Left lung (tissue), 4 donors: ENCODE measurements at regions not wholly inside any gene's neighbourhood (a gene's known extent, or its start where the extent isn't known, plus 50 kb on each side); places are given as distances from the start of the nearest gene placed in this dataset.
"Not testable (repeated sequence)": the region's sequence is repeated elsewhere in the genome, so short reads cannot be mapped to it uniquely, and the experiment has no call there.

Experiments used
- ATAC-seq: fragments of 200-7000 bp; cut with Tn5 transposase; one replicate; pipeline ENCODE4 v1.9.1; 2020; ENCODE audit warnings: moderate library complexity
- DNase-seq, 4 donors: peaks; one replicate each; pipeline ENCODE4 v3.0.0-alpha.2; 2013 to 2020
- H3K27ac ChIP-seq, 2 donors: fragments of 200-600 bp; sonication (generic) in 1 of 2; one replicate each; pipeline versions ENCODE4 v1.5.0 to v1.8.0; 2020 to 2021
- H3K27me3 ChIP-seq, 2 donors: fragments of 200-600 bp; sonication (generic) in 1 of 2; one replicate each; pipeline versions ENCODE4 v1.5.0 to v1.8.0; 2020 to 2021
- H3K36me3 ChIP-seq, 2 donors: fragments of 200-600 bp; sonication (generic) in 1 of 2; one replicate each; pipeline versions ENCODE4 v1.5.0 to v1.8.0; 2020 to 2021
- H3K4me1 ChIP-seq, 2 donors: fragments of 200-600 bp; one replicate each; pipeline ENCODE4 v1.8.0; 2021
- H3K4me3 ChIP-seq, 2 donors: fragments of 200-600 bp; sonication (generic) in 1 of 2; one replicate each; pipeline versions ENCODE4 v1.5.0 to v1.8.0; 2020 to 2021; ENCODE audit warnings: mild to moderate bottlenecking in 1 of 2
- H3K9me3 ChIP-seq, 2 donors: fragments of 200-600 bp; sonication (generic) in 1 of 2; one replicate each; pipeline versions ENCODE4 v1.5.0 to v1.8.0; 2020 to 2021
- intact Hi-C, 2 donors: fragments of 100-400 bp; cut with DNase I; formaldehyde crosslinking; loops; one replicate each; pipeline versions ENCODE4 v1.11.2 to v1.14.2; 2022
- donor health status: DM: no; HTN: yes; CAD: no.
- donor health status: DM: no; HTN: no; CAD: no.

DNA sequence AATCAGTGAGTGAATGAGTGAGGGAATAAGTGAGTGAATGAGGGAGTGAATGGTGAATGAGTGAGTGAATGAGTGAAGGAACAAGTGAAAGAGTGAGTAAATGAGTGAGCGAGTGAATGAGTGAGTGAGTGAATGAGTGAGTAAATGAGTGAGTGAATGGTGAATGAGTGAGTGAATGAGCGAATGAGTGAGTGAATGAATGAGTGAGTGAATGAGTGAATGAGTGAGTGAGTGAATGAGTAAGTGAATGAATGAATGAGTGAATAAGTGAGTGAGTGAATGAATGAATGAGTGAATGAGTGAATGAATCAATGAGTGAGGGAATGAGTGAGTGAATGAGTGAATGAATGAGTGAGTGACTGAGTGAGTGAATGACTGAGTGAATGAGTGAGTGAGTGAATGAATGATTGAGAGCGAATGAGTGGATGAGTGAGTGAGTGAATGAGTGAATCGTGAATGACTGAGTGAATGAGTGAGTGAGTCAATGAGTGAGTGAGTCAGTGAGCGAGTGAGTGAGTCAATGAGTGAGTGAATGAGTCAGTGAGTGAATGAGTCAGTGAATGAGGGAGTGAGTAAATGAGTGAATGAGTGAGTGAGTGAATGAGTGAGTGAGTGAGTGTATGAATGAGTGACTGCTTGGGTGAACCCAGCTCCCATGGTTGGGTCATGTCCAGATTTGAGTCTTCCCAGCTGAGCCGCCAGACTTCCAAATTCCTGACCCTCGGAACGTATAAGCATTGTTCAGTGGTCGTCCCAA, 133.0 kb downstream of the NPIPB11 start:
- H3K4me3 ChIP-seq, ATAC-seq, H3K4me1 ChIP-seq, DNase-seq, H3K27me3 ChIP-seq, H3K36me3 ChIP-seq, H3K9me3 ChIP-seq, H3K27ac ChIP-seq, intact Hi-C loops: not testable (repeated sequence)

DNA sequence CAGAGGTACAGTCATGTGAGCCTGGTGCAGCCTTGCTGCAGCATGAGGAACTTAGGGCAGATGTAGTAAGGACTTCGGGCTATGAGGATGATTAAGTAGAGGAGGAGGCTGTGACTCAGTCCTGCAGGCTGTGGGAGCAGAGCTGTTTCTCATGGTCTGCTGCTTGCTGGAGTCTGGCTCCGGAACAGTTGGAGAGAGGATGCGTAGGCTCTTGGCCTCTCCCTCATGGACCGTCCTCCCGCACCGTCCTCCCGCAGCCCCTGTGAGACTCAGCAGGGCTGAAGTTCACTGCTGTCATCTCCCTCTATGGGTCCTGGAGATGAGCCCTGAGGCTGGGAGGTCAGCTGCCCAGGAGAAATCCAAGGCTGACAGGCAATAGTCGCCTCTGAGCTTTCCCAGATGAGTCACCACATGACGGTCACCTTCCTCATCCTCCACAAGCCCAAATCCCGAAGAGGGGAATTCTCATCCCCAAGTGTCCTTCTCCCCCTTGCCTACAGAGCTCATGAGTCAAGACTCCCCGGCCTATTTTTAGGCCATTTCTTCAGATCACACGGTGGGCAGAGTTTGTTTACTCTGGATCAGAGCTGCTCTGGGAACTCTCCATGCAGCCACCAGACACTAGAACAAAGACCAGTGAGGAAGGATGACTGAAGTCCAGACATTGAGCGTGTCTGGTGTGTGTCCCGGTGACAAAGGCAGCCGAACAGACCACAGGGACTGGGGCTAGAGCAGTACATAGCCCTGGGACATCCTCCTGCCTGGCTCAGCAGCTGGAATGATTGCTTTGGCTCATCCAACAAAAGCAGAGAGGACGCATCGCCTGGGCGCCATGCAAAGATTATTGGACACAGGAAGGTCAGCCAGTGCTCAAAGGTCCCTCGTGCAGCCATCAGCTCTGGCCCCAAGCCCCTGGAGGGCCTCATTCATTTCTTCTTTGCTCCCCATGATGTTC, 134.5 kb downstream of the NPIPB11 start:
- DNase-seq, H3K9me3 ChIP-seq, H3K27me3 ChIP-seq, intact Hi-C loops, H3K36me3 ChIP-seq, H3K4me3 ChIP-seq: not testable (repeated sequence)
- H3K27ac ChIP-seq = peak overlapping the region in 1 of 2 donors; percentile 21
- ATAC-seq = peak; percentile 61
- H3K4me1 ChIP-seq = peaks cover 0 to 14% of the 10 kb centered on the region in 2 donors

DNA sequence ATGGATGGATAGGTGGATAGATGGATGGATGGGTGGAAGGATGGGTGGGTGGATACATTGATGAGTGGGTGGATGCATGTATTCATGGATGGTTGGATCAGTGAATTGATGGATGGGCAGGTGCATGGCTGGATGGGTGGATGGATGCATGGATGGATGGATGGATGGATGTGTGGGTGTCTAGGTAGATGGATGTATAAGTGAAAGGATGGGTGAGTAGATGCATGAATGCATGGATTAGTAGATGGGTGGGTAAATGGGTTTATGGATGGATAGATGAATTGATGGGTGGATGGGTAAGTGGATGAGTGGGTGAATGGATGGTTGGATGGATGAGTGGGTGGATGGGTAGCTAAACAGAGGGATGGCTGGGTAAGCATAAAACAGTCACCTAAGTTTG, 135.6 kb downstream of the NPIPB11 start:
- H3K4me3 ChIP-seq, H3K27ac ChIP-seq, H3K27me3 ChIP-seq, H3K9me3 ChIP-seq, ATAC-seq, intact Hi-C loops, DNase-seq, H3K36me3 ChIP-seq: not testable (repeated sequence)
- H3K4me1 ChIP-seq = peaks cover 0 to 15% of the 10 kb centered on the region in 2 donors

DNA sequence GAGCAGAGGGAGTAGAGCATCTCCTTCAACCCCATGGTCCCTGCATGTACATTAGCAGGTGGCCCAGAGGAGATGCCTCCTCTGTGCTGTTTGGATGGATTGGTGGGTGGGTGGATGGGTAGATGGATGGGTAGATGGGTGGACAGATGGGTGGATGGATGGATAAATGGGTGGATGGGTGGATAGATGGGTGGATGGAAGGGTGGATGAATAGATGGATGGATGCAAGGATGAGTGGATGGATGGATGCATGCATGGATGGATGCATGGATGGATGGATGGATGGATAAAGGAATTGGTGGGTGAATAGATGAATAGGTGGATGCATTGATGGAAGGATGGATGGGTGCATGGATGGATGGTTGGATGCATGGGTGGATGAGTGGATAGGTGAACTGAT, 136.5 kb downstream of the NPIPB11 start:
- H3K27ac ChIP-seq, H3K9me3 ChIP-seq, H3K27me3 ChIP-seq, H3K36me3 ChIP-seq, H3K4me3 ChIP-seq, intact Hi-C loops, DNase-seq, ATAC-seq: not testable (repeated sequence)
- peaks cover 0 to 17% of the 10 kb centered on the region in 2 donors for H3K4me1 ChIP-seq

DNA sequence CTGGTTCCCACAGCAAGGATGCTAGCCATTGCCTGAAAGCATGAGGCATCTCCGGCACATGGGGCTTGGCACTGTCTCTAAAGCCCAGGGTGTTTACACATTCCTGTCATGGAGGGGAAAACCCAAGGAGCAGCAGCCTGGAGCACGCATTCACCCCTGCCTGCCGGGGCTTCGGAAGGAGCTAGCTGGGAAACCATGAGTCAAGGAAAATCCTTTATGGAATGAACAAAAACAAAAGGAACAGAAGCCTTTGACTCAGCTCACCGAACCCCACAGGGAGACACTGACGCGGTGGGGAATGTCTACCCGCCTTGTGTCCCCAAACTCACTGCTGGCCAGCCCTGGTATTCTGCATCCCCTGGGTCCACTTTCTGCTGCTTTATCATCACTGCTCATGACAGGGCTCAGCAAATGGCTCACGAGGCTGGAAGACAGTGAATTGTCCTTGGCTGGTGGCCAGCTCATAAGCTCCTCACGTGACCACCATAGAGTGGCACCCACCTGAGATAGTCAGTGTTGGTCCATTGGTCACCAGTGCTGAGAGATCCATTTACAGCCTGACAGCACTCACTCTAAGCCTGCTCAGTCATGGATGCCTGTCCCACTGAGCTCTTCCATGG, 137.2 kb downstream of the NPIPB11 start:
- intact Hi-C loops = not testable (repeated sequence)

DNA sequence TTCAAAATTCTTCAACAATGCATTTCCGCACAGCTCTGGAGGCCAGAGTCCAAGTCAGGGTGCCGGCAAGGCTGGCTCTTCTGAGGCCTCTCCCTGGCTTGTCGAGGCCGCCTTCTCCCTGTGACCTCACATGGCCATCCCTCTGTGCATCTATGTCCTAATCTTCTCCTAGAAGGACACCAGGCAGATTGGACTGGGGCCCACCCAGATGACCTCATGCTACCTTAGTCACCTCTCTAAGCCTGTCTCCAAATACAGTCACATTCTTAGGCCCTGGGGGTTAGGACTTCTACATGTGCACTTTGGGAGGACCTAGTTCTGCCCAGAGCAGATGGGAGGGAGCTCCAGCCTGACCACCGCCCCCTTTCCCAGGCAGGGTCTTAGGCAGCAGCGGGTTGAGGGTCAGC, 137.7 kb downstream of the NPIPB11 start:
- H3K9me3 ChIP-seq, H3K36me3 ChIP-seq, H3K27me3 ChIP-seq, ATAC-seq, DNase-seq, H3K4me3 ChIP-seq, intact Hi-C loops, H3K27ac ChIP-seq: not testable (repeated sequence)
- H3K4me1 ChIP-seq = peaks cover 0 to 27% of the 10 kb centered on the region in 2 donors

More for the DNA sequence above, 137.2 kb downstream of the NPIPB11 start:
- not testable (repeated sequence) for H3K36me3 ChIP-seq, H3K27ac ChIP-seq, H3K4me3 ChIP-seq, DNase-seq, H3K27me3 ChIP-seq, H3K9me3 ChIP-seq
- ATAC-seq = peak; percentile 5
- H3K4me1 ChIP-seq = peaks cover 0 to 25% of the 10 kb centered on the region in 2 donors

DNA sequence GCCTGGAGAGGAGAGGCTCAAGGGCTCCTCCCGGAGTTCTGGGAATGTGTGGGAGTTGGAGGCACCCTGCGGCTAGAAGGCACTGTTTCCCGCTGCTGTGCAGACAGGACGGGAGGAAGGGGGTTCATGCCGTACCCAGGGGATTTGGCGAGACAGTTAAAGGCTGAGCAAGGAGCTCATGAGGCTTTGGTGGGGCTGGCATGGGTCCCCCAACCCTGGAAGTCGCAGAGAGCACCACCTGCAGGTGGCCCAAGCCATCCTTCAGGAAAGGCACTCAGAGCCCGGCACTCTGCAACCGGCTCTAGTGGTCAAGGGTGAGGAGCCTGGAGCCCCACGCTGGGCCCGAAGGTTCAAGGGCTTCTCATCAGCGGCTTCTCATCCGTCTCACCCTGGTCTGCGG, 138.2 kb downstream of the NPIPB11 start:
- H3K27me3 ChIP-seq, H3K4me3 ChIP-seq, ATAC-seq, DNase-seq, H3K9me3 ChIP-seq, H3K27ac ChIP-seq, intact Hi-C loops, H3K36me3 ChIP-seq: not testable (repeated sequence)
- peaks cover 0 to 27% of the 10 kb centered on the region in 2 donors for H3K4me1 ChIP-seq

DNA sequence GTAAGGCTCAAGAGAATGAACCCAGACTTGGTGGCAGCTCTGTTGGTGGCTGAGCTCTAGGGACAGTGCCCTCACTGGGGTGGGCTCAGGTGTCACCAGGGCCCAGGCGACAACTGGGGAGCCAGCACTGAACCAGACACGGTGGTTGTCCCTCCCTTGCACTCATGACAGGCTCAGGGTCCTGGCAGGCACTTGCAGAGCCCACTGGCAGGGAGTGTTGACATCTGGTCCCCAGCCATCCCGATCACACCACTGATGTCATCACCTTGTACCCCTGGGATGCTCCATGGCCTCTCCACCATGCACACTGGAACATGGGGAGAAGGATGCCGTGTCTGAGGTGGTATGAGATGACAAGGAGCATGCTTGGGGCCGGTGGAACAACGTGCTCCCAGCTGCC, 138.6 kb downstream of the NPIPB11 start:
- H3K4me3 ChIP-seq, intact Hi-C loops, H3K27ac ChIP-seq, ATAC-seq, H3K36me3 ChIP-seq, H3K9me3 ChIP-seq, DNase-seq, H3K27me3 ChIP-seq: not testable (repeated sequence)
- H3K4me1 ChIP-seq = peaks cover 0 to 27% of the 10 kb centered on the region in 2 donors

DNA sequence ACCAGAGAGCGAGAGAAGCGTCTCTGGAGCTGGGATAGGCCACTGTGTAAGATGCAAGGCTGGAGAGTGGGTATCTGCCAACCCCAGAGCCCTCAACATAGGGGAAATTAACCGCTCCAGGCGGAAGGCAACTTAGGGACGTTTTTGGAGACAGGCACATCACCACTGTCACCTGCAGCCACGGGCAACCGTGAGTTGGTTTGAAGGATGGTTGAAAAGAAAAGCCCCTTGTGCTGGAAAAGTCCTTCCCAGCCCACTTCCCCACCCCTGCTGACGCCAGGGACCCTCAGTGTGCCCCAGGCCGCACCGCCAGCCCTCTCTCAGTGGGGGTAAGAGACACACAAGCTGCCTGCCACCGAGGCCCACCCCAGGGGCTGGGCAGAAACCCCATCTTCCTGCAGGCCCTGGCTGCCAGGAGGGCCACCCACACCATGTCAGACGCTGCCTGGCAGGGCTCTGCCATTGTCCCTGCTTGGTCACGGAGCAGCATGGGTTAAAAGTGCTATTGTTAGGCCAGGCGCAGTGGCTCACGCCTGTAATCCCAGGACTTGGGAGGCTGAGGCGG, 139.4 kb downstream of the NPIPB11 start:
- ATAC-seq, H3K36me3 ChIP-seq, H3K27me3 ChIP-seq, H3K27ac ChIP-seq, H3K9me3 ChIP-seq, DNase-seq, H3K4me3 ChIP-seq, intact Hi-C loops: not testable (repeated sequence)
- H3K4me1 ChIP-seq = peaks cover 0 to 29% of the 10 kb centered on the region in 2 donors

DNA sequence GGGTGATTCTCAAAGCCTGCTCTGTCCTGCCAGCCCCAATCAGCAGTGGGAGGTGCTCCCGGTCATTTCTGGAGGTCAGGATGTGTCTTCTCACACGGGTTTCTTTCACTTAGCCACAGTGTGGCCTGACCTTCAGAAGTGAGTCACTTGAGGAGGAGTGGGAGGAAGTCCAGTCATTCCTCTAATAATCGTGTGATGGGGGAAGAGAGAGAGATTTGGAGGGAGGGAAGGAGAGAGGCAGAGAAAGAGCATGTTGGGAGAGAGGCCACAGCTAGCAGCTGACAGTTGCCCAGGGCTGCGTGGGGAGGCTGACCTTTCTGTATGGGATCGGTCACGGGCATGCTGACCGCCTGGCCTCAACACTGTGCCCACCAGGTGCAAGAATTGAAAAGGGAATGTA, 139.9 kb downstream of the NPIPB11 start:
- peaks cover 0 to 32% of the 10 kb centered on the region in 2 donors for H3K4me1 ChIP-seq
- DNase-seq, H3K27ac ChIP-seq, H3K9me3 ChIP-seq, H3K36me3 ChIP-seq, H3K27me3 ChIP-seq, intact Hi-C loops, H3K4me3 ChIP-seq: not testable (repeated sequence)
- ATAC-seq = peak; percentile 25

DNA sequence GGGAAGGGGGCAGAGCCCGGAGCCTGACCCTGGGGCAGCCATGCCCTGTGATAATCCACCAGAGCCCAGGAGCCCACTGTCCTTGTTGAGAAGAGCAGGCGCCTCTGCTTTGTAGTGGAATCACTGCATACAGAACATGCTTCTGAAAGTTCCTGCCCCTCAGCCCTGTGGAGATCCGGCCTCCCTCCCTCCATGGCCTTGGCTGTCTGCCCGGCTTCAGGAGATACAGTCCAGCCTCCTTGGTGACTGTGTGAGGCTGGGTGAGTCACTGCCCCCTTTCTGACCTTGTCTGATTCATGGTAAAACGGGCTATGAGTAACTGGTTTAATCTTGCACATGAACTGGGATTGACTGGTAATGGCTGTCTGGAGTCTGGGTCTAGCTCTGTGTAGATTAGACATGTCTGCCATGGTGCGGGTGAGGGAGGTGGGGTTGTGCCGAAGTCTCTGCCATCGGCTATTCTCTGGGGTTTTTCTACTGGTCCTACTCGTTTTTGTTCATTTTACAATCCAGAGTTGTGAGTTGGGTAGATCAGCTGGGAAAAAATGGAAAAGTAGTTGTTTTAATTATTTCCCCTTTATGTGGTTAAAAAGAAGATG, 141.2 kb downstream of the NPIPB11 start:
- Histone ChIP-seq H3K27ac (peak overlapping the region; percentile 25 to 44), H3K4me1 (peaks cover 0 to 32% of the 10 kb centered on the region in 2 donors)
- intact Hi-C loops, H3K36me3 ChIP-seq, H3K27me3 ChIP-seq, H3K9me3 ChIP-seq, H3K4me3 ChIP-seq: not testable (repeated sequence)
- DNase-seq (peak in 3 of 4 donors; percentile 74 to 94 (median 93)), ATAC-seq (peak; percentile 88)
